ENCODE measurements at regions not wholly inside any gene's neighbourhood (a gene's known extent, or its start where the extent isn't known, plus 50 kb on each side); places are given as distances from the start of the nearest gene placed in this dataset.

DNA sequence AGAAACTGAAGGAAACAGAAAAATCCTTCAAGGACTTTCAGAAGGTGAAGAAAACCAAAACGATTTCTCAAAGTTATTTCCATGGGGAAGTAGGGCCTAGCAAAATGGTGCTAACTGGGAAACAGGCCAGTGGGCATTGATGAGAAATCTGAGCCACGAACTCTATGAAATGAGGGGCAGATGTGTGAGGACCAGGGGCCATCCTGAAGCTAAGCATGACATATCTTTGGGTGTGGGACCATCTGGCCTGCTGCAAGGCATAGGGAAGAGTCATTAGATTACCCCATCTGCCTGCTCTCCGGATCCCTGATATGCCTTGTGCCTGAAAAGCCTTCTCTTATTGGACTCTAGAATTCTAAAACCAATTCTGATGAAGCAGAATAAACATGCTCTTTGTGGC is 143.8 kb downstream of the PALM2AKAP2 start:
- no peaks in the 10 kb centered on the region for H3K9me3 ChIP-seq (ENCODE audit: control insufficient read depth, insufficient read depth, low read length)
- H3K36me3 ChIP-seq (ENCODE audit: control insufficient read depth, insufficient read depth, low read length), result no peaks in the 10 kb centered on the region
- H3K4me1 Mint-ChIP-seq, result peaks cover 0 to 1% of the 10 kb centered on the region in 2 donors
- peaks cover 0 to 24% of the 10 kb centered on the region in 2 donors for H3K27me3 Mint-ChIP-seq (ENCODE audit: low read depth in 2 of 2)
- no peak overlapping the region for H3K27ac ChIP-seq (ENCODE audit: low read length)
- H3K9me3 Mint-ChIP-seq, result no peaks in the 10 kb centered on the region
- intact Hi-C loops (cut with micrococcal nuclease), result no loop called here
- TF ChIP-seq, protein P1, sequence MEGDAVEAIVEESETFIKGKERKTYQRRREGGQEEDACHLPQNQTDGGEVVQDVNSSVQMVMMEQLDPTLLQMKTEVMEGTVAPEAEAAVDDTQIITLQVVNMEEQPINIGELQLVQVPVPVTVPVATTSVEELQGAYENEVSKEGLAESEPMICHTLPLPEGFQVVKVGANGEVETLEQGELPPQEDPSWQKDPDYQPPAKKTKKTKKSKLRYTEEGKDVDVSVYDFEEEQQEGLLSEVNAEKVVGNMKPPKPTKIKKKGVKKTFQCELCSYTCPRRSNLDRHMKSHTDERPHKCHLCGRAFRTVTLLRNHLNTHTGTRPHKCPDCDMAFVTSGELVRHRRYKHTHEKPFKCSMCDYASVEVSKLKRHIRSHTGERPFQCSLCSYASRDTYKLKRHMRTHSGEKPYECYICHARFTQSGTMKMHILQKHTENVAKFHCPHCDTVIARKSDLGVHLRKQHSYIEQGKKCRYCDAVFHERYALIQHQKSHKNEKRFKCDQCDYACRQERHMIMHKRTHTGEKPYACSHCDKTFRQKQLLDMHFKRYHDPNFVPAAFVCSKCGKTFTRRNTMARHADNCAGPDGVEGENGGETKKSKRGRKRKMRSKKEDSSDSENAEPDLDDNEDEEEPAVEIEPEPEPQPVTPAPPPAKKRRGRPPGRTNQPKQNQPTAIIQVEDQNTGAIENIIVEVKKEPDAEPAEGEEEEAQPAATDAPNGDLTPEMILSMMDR (IDR thresholded peaks at IDR 0.05), result no peak
- no peak overlapping the region for H3K27ac Mint-ChIP-seq
- 91% methylated on average over 3 of the region's 3 CpGs for WGBS (ENCODE audit: insufficient coverage)
- no peaks in the 10 kb centered on the region for H3K27me3 ChIP-seq (ENCODE audit: control insufficient read depth, insufficient read depth, low read length)
- no peaks in the 10 kb centered on the region for H3K36me3 Mint-ChIP-seq
- H3K4me3 Mint-ChIP-seq, result no peak overlapping the region
- H3K4me1 ChIP-seq (ENCODE audit: control insufficient read depth, insufficient read depth, low read length), result peaks cover 6% of the 10 kb centered on the region
- ATAC-seq (no peak), DNase-seq (no peak)
- no peak overlapping the region for H3K4me3 ChIP-seq (ENCODE audit: low read length)

DNA sequence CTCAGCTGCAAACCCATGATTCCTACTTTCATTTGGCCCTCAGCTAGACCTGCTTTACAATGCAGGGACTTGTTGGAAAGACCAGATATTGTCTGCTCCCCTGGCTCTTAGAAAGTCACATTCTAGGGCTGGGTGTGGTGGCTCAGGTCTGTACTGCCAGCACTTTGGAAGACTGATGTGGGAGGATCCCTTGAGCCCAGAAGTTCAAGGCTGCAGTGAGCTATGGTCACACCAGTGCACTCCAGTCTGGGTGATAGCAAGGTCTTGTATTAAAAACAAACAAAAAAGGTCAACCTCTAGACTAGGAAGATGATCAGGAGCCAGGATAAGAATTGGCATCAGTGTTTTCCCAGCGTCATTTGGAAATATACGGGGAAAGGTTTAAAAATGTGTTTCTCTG is 145.8 kb downstream of the PALM2AKAP2 start:
- TF ChIP-seq, protein P1 (IDR thresholded peaks at IDR 0.05), result no peak
- 86% methylated on average over 1 of the region's 2 CpGs for WGBS (ENCODE audit: insufficient coverage)
- no peak overlapping the region for H3K27ac ChIP-seq (ENCODE audit: low read length)
- Mint-ChIP-seq H3K9me3 (no peaks in the 10 kb centered on the region), H3K4me1 (no peaks in the 10 kb centered on the region), H3K27me3 (ENCODE audit: low read depth in 2 of 2) (peaks cover 6 to 22% of the 10 kb centered on the region in 2 donors), H3K36me3 (no peaks in the 10 kb centered on the region), H3K4me3 (no peak overlapping the region), H3K27ac (no peak overlapping the region)
- H3K27me3 ChIP-seq (ENCODE audit: control insufficient read depth, insufficient read depth, low read length), result no peaks in the 10 kb centered on the region
- peaks cover 3% of the 10 kb centered on the region for H3K4me1 ChIP-seq (ENCODE audit: control insufficient read depth, insufficient read depth, low read length)
- no peak overlapping the region for H3K4me3 ChIP-seq (ENCODE audit: low read length)
- H3K36me3 ChIP-seq (ENCODE audit: control insufficient read depth, insufficient read depth, low read length), result no peaks in the 10 kb centered on the region
- ATAC-seq (no peak), DNase-seq (no peak)
- no peaks in the 10 kb centered on the region for H3K9me3 ChIP-seq (ENCODE audit: control insufficient read depth, insufficient read depth, low read length)
- intact Hi-C loops (cut with micrococcal nuclease), result no loop called here

DNA sequence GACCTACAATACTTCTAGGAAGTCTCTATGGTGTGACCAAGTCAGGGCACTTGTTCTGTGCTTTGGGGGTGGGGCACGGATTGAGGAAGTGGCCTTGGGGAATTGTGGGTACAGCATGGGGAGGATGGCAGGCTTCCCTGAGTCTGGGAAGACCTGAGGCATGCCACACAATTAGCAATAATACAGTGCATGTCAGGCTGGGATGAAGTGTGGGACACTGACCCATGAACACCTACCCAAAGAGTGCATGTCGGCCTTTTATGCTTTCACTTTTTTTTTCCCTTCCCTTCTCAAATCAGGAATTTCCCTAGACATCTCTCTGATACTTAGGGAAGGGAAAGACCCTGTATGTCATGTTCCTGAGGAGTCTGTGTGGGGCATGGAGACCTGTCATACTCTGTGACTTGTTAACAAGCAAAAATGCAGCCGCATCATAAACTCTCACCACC is 146.4 kb downstream of the PALM2AKAP2 start:
- Histone ChIP-seq H3K4me3 (ENCODE audit: low read length) (no peak overlapping the region), H3K36me3 (ENCODE audit: control insufficient read depth, insufficient read depth, low read length) (no peaks in the 10 kb centered on the region), H3K27ac (ENCODE audit: low read length) (no peak overlapping the region), H3K4me1 (ENCODE audit: control insufficient read depth, insufficient read depth, low read length) (peaks cover 3% of the 10 kb centered on the region), H3K27me3 (ENCODE audit: control insufficient read depth, insufficient read depth, low read length) (no peaks in the 10 kb centered on the region), H3K9me3 (ENCODE audit: control insufficient read depth, insufficient read depth, low read length) (no peaks in the 10 kb centered on the region)
- no peak overlapping the region for H3K27ac Mint-ChIP-seq
- H3K27me3 Mint-ChIP-seq (ENCODE audit: low read depth in 2 of 2), result peaks cover 6 to 17% of the 10 kb centered on the region in 2 donors
- no peak overlapping the region for H3K4me3 Mint-ChIP-seq
- no peaks in the 10 kb centered on the region for H3K9me3 Mint-ChIP-seq
- H3K36me3 Mint-ChIP-seq, result no peaks in the 10 kb centered on the region
- TF ChIP-seq, protein P1 (IDR thresholded peaks at IDR 0.05), result no peak
- ATAC-seq (no peak), DNase-seq (no peak)
- intact Hi-C loops (cut with micrococcal nuclease), result no loop called here
- 60% methylated on average over 3 of the region's 3 CpGs for WGBS (ENCODE audit: insufficient coverage)
- no peaks in the 10 kb centered on the region for H3K4me1 Mint-ChIP-seq

DNA sequence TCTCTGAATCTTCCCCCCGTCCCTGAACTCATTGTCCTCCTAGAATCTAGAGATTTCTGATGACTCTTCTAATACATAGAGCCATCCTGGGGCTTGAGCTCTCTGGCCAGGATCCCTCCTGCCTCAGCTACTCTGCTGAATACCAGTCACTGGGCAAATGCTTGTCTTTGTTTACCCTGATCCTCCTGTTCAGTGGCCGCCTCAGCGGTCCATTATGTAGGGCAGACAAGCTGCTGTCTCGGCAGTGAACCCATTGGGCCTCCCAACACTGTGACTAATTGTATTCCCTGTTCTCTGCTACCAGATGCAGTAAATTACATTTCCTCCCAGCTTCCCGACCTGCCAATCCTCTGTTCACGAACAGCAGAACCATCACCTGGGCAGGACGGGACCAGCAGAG is 151.6 kb downstream of the PALM2AKAP2 start:
- H3K9me3 Mint-ChIP-seq, result no peaks in the 10 kb centered on the region
- H3K4me1 Mint-ChIP-seq, result no peaks in the 10 kb centered on the region
- ATAC-seq (no peak), DNase-seq (no peak)
- H3K9me3 ChIP-seq (ENCODE audit: control insufficient read depth, insufficient read depth, low read length), result no peaks in the 10 kb centered on the region
- no peak overlapping the region for H3K4me3 ChIP-seq (ENCODE audit: low read length)
- H3K36me3 Mint-ChIP-seq, result no peaks in the 10 kb centered on the region
- H3K4me1 ChIP-seq (ENCODE audit: control insufficient read depth, insufficient read depth, low read length), result no peaks in the 10 kb centered on the region
- 88% methylated on average over 7 of the region's 7 CpGs for WGBS (ENCODE audit: insufficient coverage)
- no peaks in the 10 kb centered on the region for H3K36me3 ChIP-seq (ENCODE audit: control insufficient read depth, insufficient read depth, low read length)
- peaks cover 8 to 16% of the 10 kb centered on the region in 2 donors for H3K27me3 Mint-ChIP-seq (ENCODE audit: low read depth in 2 of 2)
- intact Hi-C loops (cut with micrococcal nuclease), result no loop called here
- no peak overlapping the region for H3K27ac Mint-ChIP-seq
- H3K27me3 ChIP-seq (ENCODE audit: control insufficient read depth, insufficient read depth, low read length), result no peaks in the 10 kb centered on the region
- no peak overlapping the region for H3K4me3 Mint-ChIP-seq
- TF ChIP-seq, protein P1 (IDR thresholded peaks at IDR 0.05), result no peak
- no peak overlapping the region for H3K27ac ChIP-seq (ENCODE audit: low read length)
